ENCODE measurements at regions not wholly inside any gene's neighbourhood (a gene's known extent, or its start where the extent isn't known, plus 50 kb on each side); places are given as distances from the start of the nearest gene placed in this dataset.

DNA sequence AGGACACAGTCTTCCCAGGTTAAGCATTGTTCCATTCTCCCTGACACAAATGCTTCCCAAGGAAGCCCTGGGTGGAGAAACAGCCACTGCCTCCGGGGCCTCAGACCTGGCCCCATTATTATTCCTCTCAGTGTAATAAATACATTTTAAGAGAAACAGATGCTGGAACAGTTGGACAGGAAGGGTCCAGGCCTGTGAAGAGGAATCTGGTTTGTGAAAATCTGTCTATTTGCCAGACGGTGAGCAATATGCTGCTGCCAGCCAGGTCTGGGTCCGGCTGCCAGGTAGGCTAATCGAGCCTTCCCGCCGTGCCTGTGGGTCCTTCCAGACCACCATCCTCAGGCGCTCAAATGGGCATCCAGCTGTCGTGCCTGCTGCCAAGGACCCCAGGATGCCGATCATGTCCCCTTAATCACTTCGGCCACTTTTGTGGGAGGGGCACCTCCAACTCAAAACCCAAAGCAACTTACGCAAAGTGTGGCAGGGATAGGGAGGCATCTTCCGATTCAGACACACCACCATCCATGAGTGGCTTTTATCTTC is 528.4 kb downstream of the MIAT start:
- ATAC-seq (ENCODE audit: low FRiP score) (no peak), DNase-seq (ENCODE audit: low spot score) (no peak)
- TF ChIP-seq, protein P1, sequence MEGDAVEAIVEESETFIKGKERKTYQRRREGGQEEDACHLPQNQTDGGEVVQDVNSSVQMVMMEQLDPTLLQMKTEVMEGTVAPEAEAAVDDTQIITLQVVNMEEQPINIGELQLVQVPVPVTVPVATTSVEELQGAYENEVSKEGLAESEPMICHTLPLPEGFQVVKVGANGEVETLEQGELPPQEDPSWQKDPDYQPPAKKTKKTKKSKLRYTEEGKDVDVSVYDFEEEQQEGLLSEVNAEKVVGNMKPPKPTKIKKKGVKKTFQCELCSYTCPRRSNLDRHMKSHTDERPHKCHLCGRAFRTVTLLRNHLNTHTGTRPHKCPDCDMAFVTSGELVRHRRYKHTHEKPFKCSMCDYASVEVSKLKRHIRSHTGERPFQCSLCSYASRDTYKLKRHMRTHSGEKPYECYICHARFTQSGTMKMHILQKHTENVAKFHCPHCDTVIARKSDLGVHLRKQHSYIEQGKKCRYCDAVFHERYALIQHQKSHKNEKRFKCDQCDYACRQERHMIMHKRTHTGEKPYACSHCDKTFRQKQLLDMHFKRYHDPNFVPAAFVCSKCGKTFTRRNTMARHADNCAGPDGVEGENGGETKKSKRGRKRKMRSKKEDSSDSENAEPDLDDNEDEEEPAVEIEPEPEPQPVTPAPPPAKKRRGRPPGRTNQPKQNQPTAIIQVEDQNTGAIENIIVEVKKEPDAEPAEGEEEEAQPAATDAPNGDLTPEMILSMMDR (IDR thresholded peaks at IDR 0.05), result no peak

DNA sequence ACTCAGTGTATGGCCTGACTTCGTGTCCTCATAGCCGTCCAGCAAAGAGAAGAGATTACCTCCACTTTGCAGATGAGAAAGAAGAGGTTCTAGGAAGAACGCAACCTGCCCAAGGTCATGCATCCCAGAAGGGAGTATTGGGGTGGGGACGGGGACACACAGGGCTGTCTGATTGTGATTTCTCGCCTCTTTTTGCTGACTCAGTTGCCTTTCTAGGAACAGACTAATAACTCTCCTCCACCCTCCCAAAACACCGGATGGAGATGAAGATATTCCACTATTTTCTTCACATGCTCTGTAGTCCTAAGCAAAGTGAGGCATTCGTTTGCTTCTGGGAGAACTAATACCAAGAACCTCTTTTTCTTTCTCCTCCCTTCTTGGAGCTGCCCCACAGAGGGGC is 529.3 kb downstream of the MIAT start:
- TF ChIP-seq, protein P1 (IDR thresholded peaks at IDR 0.05), result no peak
- ATAC-seq (ENCODE audit: low FRiP score) (no peak), DNase-seq (ENCODE audit: low spot score) (no peak)

DNA sequence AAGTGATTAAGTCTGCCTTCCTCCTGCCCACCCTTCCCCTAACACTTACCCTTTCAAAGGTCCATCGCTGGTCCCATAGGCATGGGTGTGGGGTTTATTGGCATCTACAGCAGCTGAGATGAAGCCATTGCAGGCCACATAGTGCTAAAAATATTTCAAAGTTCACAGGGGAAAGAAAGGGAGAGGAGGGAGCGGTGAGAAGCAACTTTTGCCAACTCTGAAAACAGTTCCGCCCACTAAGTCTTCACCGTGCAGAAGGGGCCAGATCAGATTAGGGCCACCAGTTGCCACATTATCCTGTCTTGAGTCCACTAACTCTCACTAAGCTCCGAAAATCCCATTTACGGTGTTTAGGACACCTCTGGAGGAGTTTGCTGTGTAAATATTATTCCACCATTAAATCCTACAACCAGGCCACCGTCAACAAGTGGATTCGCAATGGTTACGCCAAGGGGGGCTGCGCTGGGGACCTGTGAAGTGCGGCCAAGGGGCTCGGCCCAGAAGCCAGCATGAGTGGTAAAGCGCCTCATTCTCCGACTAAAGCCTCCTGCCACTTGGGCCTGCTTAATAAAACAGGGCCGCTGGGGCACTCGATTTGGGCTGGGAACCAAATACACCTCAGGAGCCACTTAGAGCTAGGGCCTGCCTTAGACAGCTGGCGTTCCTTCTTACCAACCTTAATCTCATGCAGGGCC is 534.9 kb downstream of the MIAT start:
- TF ChIP-seq, protein P1 (IDR thresholded peaks at IDR 0.05), result no peak
- peak; percentile 45 for ATAC-seq (ENCODE audit: low FRiP score)
- DNase-seq (ENCODE audit: low spot score), result no peak

DNA sequence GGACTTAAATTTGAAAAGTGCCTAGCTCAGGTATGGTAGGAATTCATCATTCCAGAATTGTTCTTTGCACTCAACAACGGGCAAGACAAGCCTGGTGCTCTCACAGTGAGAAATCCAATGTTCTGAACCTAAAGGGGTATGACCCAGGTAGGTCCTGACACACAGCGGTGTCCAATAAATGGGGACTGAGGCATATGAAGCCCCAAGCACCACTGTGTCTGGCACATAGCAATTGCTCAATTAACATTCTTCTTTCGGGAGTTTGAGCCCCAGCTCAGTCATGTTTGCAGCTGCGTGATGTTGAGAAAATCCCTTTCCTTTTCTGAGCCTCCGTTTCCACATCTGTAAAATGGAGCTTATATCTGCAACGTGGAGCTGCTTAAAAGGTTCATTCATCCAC is 535.8 kb downstream of the MIAT start:
- no peak for DNase-seq (ENCODE audit: low spot score)
- ATAC-seq (ENCODE audit: low FRiP score), result no peak
- TF ChIP-seq, protein P1 (IDR thresholded peaks at IDR 0.05), result no peak

DNA sequence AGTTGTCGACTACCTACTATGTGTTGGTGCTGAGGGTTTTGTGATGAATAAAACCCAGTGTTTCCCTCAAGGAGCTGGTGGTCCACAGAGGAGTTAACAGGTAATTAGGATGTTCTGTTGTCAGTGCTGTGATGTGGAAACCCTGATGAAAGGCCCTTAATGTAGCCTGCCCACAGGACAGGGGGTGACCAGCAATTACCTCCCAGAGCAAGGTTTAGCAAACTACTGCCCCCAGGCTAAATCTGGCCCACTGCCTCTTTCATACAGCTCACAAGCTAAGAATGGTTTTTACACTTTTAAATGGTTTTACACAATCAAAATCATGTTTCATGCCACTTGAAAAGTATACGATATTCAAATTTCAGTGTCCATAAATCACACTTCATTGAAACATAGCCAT is 536.2 kb downstream of the MIAT start:
- TF ChIP-seq, protein P1 (IDR thresholded peaks at IDR 0.05), result no peak
- DNase-seq (ENCODE audit: low spot score) (no peak), ATAC-seq (ENCODE audit: low FRiP score) (no peak)

DNA sequence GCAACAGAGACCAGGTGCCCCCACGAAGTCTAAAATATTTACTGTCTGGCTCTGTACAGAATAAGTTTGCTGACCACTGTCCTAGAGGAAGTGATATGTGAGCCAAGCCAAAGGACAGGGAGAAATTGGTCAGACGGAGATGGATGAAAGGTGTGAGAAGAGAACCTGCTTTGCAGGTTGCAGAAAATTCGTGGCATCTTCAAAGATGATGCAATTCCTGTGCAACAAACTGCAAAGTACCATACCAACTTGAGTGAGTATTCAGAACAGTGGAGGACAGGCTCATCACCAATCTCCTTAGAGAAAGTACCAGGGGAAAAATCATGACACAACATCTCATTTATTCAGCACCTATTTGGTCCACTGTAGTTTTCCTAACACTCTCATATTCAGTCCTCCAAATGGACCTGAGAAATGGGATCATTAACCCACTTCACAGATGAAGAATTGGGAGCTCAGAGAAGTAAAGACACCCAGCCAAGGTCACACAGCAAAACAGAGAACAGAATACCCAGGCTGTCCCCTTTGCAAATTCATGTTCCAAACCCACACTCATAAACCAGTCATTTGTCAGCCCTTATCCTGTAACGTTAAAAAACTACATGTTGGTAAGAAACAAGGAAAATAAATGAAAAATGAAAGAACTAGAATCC is 536.8 kb downstream of the MIAT start:
- TF ChIP-seq, protein P1 (IDR thresholded peaks at IDR 0.05), result no peak
- no peak for ATAC-seq (ENCODE audit: low FRiP score)
- no peak for DNase-seq (ENCODE audit: low spot score)

DNA sequence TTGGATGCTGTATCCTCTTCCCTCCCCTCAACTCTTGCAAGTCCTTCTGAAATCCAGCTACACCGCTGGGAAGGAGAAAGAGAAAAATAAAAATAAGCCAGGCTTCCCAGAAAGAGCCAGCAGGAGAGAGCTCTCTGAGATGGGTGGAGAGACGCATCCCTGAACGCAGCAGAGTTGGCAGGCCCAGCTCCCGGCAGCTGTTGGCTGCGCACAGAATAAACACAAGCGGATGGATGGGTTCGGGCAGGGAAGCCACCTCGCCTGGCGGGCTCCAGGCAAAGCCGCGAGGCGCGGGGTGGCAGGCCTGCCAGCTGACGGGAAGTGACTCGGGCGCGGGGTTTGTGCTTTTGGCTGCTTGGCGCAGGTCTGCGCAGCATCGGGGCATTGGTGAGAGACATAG is 537.7 kb downstream of the MIAT start:
- DNase-seq (ENCODE audit: low spot score) (no peak), ATAC-seq (ENCODE audit: low FRiP score) (no peak)
- TF ChIP-seq, protein P1 (IDR thresholded peaks at IDR 0.05), result no peak
